KG1 (cell line): ENCODE measurements at regions not wholly inside any gene's neighbourhood (a gene's known extent, or its start where the extent isn't known, plus 50 kb on each side); places are given as distances from the start of the nearest gene placed in this dataset.

Experiments used
- DNase-seq: peaks from one replicate; lab custom pipeline; 2025; lab: John Stamatoyannopoulos, UW

DNA sequence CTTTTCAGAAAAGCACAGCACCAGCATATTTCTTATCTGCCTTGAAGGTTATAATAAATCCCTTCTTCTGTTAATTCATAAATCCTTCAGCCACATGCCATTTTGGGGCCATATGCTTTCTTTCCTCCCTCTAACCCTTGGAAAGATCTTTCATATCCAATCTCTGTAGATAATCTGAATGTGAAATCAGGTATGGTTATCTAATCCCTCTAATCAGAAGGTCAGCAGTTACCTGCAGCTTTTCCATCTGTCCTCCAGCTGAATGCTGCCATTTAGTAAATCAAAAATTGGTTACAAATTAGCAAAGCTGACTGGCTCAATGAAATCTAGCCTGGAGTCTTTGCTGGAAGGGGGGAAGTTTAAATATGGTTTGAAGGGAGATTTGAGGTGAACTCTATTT, 230.5 kb downstream of the PIK3C3 start:
- DNase-seq: no peak

DNA sequence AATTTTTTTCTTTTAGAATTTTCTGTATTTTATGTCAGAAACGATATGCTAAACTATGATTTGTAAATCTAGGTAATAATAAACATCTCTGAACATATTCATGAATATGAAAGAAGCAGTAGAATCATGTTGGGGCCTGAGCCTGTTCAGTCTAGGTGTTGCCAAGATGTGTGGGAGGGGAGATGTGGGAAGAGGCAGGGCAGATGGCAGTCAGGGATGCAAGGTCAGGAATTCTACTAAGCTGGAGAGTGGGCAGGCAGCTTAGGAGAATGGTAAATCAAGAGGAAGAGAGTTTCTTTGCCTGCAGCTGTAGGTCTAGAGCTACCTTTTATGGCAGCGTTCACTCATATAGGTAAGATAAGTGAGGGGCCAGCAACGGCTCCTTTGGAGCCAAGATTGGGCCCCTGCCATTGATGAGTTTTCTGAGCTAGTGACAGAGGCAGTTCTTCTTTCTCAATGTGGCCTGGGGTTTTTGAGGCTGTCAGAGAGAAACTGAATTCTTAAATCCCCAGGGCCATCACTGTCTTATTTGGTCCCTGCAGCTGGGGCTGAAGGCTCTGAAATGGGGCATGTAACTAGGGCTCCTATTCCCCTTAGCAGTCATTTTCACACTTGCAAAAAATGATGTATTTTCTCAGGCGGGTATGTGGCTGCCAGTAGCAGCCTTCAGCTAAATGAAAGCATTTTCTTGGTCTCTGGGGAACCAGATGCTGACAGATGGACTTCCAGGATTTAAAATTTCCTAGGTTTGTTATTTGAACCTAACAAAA, 232.8 kb downstream of the PIK3C3 start:
- DNase-seq: no peak

- no peak for DNase-seq
Measured at GRCh38 chr18:42190643-42191042, 235.6 kb downstream of the PIK3C3 start.

- no peak for DNase-seq
Measured at GRCh38 chr18:42192251-42193248, 237.5 kb downstream of the PIK3C3 start.

- DNase-seq: no peak
Measured at GRCh38 chr18:42196651-42197050, 241.6 kb downstream of the PIK3C3 start.

DNA sequence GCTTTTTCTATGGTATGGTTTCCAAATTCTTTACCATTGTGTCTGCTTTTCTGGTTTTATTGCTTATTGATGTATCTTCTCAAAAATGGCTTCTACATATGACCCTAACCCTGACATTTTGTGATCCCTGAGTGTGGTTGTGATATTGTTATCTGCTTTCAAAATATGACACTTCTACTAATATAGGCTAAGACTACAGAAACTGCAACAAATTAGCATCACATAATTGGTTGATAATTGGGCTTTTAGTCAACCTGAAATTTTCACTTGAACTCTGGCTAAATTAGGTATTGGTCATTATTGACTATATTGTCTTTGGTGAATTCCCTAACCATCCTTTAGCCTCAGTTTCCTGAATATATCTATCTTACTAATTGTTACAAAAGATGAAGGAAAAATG, 246.1 kb downstream of the PIK3C3 start:
- DNase-seq: no peak

DNA sequence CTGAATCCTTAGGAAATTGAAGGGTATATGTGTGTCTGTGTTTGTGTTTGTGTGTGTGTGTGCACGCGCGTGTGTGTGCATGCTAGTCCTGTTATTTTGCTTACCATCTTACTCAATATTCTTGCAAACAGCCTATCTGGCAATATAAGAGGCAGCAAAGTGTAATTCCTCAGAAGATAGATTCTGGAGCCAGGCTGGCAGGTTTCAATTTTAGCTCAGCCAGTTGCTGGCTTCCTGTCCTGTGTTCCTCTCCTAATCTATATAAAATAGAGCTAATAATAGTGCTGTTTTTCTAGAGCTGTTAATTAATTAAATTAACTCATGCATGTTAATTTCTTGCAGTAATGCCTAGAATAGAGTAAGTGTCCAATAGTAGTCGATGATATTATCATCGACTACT, 256.2 kb downstream of the PIK3C3 start:
- no peak for DNase-seq

DNA sequence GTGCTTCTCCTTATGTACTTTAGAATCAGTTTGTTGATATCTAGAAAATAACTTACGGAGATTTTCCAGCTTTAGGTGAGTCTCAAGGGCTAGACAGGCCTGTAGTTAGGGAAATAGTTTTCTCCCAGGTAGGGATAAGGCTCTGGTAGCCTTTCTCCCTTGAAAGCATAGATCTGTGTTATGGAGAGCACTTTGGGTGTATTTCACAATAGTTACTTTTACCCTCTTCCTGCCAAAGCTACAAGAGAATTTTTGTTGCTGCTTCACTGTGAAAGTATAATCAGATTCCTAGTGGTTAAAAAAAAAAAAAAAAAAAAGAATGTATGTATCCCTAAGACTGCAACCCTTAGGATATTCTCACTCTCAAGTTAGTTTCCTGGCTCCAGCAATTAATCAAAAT, 267.5 kb downstream of the PIK3C3 start:
- DNase-seq: no peak

DNA sequence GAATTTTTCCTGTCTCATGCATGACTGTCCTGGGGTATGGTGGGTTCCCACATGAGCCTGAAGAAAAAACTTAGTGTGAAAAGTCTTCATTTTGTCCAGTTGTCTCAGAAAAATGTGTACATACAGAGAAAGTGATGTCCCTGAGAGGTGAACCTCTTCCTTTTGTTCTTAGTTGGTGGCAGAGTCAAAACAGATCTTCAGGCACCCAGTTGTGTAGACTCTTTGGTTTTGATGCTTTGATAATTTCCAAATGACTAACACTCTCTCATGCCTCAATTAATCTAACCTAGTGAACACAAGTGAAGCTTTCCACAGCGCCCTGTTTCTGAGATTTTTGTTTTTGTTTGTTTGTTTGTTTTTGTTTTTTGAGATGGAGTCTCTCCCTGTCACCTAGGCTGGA, 273.5 kb downstream of the PIK3C3 start:
- DNase-seq: no peak

DNA sequence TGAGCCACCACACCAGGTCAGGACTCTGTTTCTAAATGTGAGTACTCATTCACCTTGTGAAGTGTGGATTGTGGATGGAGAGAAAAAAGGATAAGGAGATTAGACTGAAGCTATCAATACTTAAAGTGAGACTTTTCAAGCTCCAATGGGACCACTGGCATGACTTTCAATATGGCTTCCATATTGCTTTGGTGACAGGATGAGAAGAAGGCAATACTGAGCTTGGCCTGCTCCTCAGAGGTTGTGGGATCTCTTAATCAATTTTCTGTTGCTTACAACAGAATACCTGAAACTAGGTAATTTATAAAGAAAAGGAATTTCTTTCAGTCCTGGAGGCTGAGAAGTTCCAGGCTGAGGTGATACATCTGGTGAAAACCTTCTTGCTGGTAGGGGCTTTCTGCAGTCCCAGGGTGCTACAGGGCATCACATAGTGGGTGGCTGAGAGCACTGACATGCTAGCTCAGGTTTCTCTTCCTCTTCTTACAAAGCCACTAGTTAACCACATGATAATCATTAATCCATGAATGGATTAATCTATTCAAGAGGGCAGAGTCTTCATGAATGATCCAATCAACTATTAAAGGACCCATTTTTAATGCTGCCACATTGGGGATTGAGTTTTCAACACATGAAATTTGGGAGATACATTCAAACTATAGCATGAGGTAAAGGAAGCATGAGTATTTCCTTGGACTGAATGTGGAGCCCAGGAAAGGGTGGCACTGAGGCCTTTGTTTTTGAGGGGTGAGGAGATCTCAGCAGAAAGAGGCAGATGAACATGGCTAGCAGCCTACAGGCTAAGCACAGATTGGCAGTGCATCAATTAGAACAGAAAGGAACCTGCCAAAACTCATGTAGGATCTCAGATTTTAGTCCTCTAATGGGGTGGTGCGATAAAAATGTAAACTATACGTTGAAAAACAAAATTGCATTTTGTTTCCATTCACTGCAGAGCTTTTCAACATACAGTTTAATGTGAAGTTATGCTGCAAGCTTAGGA, 274.5 kb downstream of the PIK3C3 start:
- no peak for DNase-seq

- no peak for DNase-seq
Measured at GRCh38 chr18:42230636-42231035, 275.6 kb downstream of the PIK3C3 start.

DNA sequence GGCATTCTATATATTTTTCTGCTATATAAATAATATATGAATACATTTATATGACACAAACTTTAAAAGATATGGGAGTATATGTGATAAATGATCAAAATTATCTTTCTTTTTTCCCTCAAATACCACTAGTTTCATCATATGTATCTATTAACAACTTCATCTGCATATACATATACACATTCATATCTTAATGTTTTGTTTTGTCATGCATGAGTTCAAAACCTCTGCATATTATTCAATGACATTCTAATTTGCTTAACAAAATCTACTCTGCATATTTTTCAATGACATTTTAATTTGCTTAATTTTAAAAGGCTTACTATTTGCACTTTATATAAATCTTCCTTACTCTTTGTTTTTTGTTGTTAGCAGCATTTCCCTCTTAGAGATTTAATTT, 276.2 kb downstream of the PIK3C3 start:
- DNase-seq: no peak

DNA sequence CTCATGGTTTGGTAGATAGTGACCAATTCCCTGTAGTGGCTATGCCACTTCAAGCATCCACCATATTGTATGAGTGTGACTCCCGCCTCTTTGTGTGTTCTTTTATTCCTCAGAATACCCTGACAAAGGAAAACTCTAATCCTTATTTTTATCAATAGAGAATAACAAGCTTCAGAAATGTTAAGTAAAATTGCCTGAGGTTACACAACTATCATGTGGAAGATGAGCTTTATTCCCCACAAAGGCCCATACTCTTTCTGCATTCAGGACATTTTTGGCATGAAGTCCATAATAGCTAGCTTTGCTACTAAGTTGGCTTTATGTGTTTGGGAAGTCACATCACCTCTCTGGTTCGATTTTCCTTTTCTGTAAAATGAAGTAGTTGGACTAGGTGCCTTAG, 276.8 kb downstream of the PIK3C3 start:
- no peak for DNase-seq

DNA sequence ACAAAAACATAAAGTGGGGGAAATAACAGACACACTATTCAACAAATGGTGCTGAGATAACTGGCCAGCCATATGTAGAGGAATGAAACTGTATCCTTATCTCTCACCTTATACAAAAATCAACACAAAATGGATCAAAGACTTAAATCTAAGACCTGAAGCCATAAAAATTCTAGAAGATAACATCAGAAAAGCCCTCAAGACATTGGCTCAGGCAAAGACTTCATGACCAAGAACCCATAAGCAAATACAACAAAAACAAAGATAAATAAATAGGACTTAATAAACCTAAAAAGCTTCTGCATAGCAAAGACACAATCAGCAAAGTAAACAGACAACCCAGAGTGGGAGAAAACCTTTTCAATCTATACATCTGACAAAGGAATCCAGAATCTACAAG, 278.9 kb downstream of the PIK3C3 start:
- DNase-seq: no peak

DNA sequence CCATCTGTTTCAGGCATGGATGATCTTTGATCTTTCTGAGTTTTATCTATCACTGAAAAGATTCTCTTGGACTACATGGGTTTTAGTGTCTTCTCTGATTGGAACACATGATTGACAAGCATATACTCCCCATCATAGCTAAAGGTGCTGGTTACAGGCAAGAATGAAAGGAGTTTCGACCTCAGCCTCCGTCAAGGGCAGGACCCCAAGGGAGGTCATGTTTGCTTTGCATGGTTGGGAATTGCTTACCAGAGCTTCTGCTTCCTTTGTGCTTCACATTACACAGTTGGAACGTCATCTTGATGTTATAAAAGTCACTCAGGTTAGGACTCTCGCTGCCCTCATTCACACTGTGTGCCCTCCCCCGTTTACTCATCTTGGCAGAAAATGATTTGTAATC, 287.7 kb downstream of the PIK3C3 start:
- no peak for DNase-seq

DNA sequence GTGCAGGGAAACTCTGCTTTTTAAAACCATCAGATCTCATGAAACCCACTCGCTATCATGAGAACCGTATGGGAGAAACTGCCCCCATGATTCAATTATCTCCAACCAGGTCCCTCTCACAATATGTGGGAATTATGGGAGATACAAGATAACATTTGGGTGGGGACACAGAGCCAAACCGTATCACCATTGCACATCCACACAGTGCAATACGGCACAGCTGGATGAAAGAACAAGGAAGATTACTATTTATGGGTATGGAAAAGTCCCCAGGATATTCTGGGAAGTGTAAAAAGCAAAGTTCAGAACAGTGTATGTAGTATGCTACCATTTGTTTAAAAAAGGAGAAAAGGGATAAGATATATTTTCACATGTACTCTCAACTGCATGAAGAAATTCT, 290.1 kb downstream of the PIK3C3 start:
- no peak for DNase-seq

GRCh38 chr18:42255908-42256765, 301.1 kb downstream of the PIK3C3 start:
- DNase-seq: no peak

GRCh38 chr18:42258301-42258965, 303.4 kb downstream of the PIK3C3 start:
- DNase-seq: no peak

- DNase-seq: no peak
Measured at GRCh38 chr18:42261731-42262130, 306.7 kb downstream of the PIK3C3 start.

- DNase-seq: no peak
Measured at GRCh38 chr18:42264497-42264896, 309.5 kb downstream of the PIK3C3 start.
